ENCODE measurements at regions not wholly inside any gene's neighbourhood (a gene's known extent, or its start where the extent isn't known, plus 50 kb on each side); places are given as distances from the start of the nearest gene placed in this dataset.

DNA sequence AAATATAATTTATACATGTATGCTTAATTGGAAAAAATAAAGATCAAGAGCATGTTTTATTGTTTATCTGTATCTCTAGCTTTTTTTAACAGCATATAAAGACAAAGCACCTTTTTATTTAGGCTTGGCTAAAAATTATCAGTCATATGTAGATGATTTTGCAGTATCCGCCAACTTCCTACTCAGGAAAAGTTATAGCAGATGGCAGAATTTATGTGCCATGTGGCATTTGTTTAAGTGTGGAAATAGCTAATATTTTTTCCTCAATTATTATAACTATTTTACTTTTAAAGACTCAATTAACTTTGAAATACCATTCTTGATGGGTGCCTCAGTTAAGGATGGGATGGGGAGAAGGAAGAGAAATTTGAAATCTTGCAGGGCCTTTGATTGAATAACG, 762.1 kb upstream of the RBFOX1 start:
- Mint-ChIP-seq H3K27me3 (ENCODE audit: unreplicated experiment) (no peaks in the 10 kb centered on the region), H3K36me3 (ENCODE audit: insufficient read depth, unreplicated experiment) (no peaks in the 10 kb centered on the region), H3K9me3 (ENCODE audit: low read depth, unreplicated experiment) (peaks cover 17% of the 10 kb centered on the region), H3K27ac (ENCODE audit: unreplicated experiment) (no peak overlapping the region), H3K4me1 (ENCODE audit: low read depth, unreplicated experiment) (no peaks in the 10 kb centered on the region), H3K4me3 (ENCODE audit: low read depth, unreplicated experiment) (no peak overlapping the region)
- no peak for DNase-seq
- CTCF ChIA-PET = interaction anchor here (0.5 kb wide), 1 partner anchor 276 kb away, joined by 3 read pairs; no protein-coding TSS in a partner anchor
- intact Hi-C loops (cut with micrococcal nuclease; ENCODE audit: unreplicated experiment) = no loop called here
- TF ChIP-seq, protein P1, sequence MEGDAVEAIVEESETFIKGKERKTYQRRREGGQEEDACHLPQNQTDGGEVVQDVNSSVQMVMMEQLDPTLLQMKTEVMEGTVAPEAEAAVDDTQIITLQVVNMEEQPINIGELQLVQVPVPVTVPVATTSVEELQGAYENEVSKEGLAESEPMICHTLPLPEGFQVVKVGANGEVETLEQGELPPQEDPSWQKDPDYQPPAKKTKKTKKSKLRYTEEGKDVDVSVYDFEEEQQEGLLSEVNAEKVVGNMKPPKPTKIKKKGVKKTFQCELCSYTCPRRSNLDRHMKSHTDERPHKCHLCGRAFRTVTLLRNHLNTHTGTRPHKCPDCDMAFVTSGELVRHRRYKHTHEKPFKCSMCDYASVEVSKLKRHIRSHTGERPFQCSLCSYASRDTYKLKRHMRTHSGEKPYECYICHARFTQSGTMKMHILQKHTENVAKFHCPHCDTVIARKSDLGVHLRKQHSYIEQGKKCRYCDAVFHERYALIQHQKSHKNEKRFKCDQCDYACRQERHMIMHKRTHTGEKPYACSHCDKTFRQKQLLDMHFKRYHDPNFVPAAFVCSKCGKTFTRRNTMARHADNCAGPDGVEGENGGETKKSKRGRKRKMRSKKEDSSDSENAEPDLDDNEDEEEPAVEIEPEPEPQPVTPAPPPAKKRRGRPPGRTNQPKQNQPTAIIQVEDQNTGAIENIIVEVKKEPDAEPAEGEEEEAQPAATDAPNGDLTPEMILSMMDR (IDR thresholded peaks at IDR 0.05; ENCODE audit: unreplicated experiment) = no peak
- no TSS peak for BruUV-seq (replicated peaks)

DNA sequence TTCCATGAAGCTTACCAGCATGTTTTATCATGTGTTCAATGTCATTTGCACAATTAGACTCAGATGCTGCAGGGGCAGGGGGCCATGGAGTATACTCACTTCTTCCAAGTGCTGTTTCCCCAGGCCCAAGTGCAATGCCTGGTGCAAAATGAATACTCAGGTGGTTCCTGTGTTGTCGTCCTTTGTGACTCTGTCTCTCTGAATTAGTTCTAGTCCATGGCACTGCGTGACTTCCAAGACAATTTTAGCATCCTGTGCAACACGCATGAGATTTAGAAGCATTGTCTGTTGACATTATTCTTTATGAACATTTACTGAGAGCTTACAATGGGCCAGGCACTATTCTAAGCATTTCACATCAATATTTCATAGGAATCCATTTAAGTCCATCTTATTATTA, 769.7 kb upstream of the RBFOX1 start:
- DNase-seq = no peak
- Mint-ChIP-seq H3K9me3 (ENCODE audit: low read depth, unreplicated experiment) (peaks cover 18% of the 10 kb centered on the region), H3K27me3 (ENCODE audit: unreplicated experiment) (no peaks in the 10 kb centered on the region), H3K36me3 (ENCODE audit: insufficient read depth, unreplicated experiment) (no peaks in the 10 kb centered on the region), H3K4me1 (ENCODE audit: low read depth, unreplicated experiment) (no peaks in the 10 kb centered on the region), H3K4me3 (ENCODE audit: low read depth, unreplicated experiment) (no peak overlapping the region), H3K27ac (ENCODE audit: unreplicated experiment) (no peak overlapping the region)
- TF ChIP-seq, protein P1 (IDR thresholded peaks at IDR 0.05; ENCODE audit: unreplicated experiment) = no peak
- no TSS peak for BruUV-seq (replicated peaks)
- CTCF ChIA-PET = interaction anchor here (0.7 kb wide), 2 partner anchors 12 to 412 kb away, joined by 4 read pairs; no protein-coding TSS in a partner anchor
- intact Hi-C loops (cut with micrococcal nuclease; ENCODE audit: unreplicated experiment) = no loop called here

DNA sequence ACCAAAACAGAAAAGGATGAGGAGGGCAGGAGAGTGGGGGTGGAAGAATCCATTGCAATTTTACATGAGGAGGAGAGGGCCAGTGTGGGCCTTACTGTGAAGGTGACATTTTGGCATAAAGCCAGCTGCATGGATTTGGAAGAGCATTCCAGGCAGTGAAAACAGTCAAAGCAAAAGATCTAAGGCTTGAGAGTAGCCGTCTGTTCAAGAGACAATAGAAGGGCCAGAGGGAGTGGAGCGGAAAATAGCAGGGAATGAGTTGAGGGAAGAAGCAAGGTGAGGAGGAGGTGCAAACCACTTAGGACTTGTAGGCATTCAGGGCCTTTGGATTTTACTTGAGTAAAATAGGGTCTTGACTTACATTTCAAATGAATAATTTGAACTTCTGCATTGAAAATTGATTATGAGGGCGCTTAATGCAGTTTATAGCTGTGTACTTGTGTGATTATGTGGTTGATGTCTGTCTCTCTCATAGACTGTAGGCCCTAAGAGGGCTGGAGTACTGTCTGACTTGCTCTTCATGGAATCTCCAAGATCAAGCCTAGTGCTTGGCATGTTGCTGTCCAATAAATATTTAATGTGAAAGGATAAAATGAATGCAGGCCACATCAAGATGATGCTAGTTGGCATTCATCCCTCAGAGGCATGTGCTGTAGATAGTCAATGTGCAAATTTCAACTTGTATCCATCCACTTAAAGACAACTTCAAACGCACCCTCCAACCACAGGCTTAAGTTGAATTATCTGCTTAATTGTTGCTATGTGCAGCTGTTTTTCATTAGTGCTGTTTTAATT, 772.1 kb upstream of the RBFOX1 start:
- H3K27ac Mint-ChIP-seq (ENCODE audit: unreplicated experiment) = no peak overlapping the region
- CTCF ChIA-PET = no interaction called here
- H3K36me3 Mint-ChIP-seq (ENCODE audit: insufficient read depth, unreplicated experiment) = no peaks in the 10 kb centered on the region
- no peaks in the 10 kb centered on the region for H3K27me3 Mint-ChIP-seq (ENCODE audit: unreplicated experiment)
- DNase-seq = no peak
- H3K4me1 Mint-ChIP-seq (ENCODE audit: low read depth, unreplicated experiment) = no peaks in the 10 kb centered on the region
- H3K9me3 Mint-ChIP-seq (ENCODE audit: low read depth, unreplicated experiment) = peaks cover 14% of the 10 kb centered on the region
- no peak overlapping the region for H3K4me3 Mint-ChIP-seq (ENCODE audit: low read depth, unreplicated experiment)
- TF ChIP-seq, protein P1 (IDR thresholded peaks at IDR 0.05; ENCODE audit: unreplicated experiment) = no peak
- intact Hi-C loops (cut with micrococcal nuclease; ENCODE audit: unreplicated experiment) = no loop called here
- no TSS peak for BruUV-seq (replicated peaks)

DNA sequence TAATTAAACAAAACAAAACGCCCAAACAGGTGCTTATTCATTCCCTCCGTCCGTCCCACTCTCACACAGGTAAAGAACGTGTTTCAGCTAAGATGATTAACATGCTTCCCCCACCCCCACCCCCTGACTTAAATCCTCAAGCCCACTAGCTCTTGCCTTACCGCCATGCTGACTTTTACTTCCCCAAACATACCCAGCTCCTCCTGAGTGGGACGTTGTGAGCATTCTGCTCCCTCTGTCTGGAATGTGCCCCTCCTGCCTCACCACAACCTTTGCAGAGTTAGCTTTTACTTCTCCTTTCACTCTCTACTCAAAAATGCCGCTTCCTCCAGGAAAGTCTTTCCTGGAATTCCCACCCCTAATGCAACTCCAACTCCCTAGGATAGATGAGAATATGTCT, 774.0 kb upstream of the RBFOX1 start:
- no TSS peak for BruUV-seq (replicated peaks)
- no peak for DNase-seq
- no peak overlapping the region for H3K27ac Mint-ChIP-seq (ENCODE audit: unreplicated experiment)
- CTCF ChIA-PET = no interaction called here
- no peaks in the 10 kb centered on the region for H3K36me3 Mint-ChIP-seq (ENCODE audit: insufficient read depth, unreplicated experiment)
- no peak overlapping the region for H3K4me3 Mint-ChIP-seq (ENCODE audit: low read depth, unreplicated experiment)
- TF ChIP-seq, protein P1 (IDR thresholded peaks at IDR 0.05; ENCODE audit: unreplicated experiment) = no peak
- H3K4me1 Mint-ChIP-seq (ENCODE audit: low read depth, unreplicated experiment) = no peaks in the 10 kb centered on the region
- peaks cover 9% of the 10 kb centered on the region for H3K9me3 Mint-ChIP-seq (ENCODE audit: low read depth, unreplicated experiment)
- intact Hi-C loops (cut with micrococcal nuclease; ENCODE audit: unreplicated experiment) = no loop called here
- no peaks in the 10 kb centered on the region for H3K27me3 Mint-ChIP-seq (ENCODE audit: unreplicated experiment)

All from Calu3 (cell line).